ENCODE measurements at regions not wholly inside any gene's neighbourhood (a gene's known extent, or its start where the extent isn't known, plus 50 kb on each side); places are given as distances from the start of the nearest gene placed in this dataset.

GRCh38 chr13:53683608-53684007 is 655.0 kb downstream of the OLFM4 start:
- no peak for DNase-seq (ENCODE audit: low read depth in 2 of 2)

DNA sequence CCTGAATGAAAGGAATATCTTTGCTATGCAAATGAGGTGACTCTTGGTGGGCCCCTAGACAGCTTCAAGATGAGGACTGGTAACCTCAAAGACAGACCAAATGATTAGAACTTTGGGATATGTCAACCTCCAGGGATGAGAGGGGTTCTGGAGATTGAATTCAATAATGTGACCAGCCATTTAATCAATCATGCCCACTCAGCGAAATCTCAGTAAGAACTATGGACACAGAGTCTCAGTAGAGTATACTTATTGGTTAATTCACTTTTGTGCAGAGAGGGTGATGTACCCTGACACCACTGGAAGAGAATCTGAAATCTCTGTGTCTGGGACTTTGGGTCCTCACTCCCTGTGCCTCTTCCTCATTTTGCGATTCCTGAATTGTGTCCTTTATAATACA is 662.8 kb downstream of the OLFM4 start:
- DNase-seq (ENCODE audit: low read depth in 2 of 2): no peak

GRCh38 chr13:53694814-53695532 is 666.4 kb downstream of the OLFM4 start:
- no peak for DNase-seq (ENCODE audit: low read depth in 2 of 2)

DNA sequence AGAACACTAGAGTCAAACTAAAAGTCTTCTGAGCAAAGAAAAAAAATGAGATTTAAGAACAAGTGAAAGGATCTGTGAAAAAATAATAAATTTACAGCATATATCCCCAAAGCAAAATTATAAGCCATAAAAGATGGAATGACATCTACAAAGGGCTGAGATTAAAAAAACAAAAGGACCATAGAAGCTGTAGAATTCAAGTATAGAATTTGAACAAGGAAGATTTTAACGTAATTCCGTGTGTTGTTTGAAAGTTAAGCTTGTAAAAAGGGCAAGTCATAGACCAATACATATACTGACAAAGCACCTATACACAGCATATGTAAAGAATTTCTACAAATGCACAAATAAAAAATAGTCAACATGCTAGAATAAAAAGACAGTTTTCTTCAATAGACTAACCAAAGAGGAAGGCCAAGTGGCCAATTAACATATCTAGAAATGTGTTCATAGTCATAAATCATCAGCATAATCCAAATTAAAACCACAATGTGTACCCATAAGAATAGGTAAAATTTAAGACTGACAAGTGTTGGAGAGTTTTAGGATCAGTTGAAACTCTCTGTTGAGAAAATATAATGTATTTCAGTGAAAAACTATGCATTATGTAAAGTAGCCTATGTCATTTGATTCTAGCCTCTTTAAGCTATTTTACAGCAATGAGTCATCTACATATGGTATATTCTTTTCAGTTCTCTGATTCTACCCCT is 674.9 kb downstream of the OLFM4 start:
- no peak for DNase-seq (ENCODE audit: low read depth in 2 of 2)

- no peak for DNase-seq (ENCODE audit: low read depth in 2 of 2)
Measured at GRCh38 chr13:53719281-53719680, 690.7 kb downstream of the OLFM4 start.

DNA sequence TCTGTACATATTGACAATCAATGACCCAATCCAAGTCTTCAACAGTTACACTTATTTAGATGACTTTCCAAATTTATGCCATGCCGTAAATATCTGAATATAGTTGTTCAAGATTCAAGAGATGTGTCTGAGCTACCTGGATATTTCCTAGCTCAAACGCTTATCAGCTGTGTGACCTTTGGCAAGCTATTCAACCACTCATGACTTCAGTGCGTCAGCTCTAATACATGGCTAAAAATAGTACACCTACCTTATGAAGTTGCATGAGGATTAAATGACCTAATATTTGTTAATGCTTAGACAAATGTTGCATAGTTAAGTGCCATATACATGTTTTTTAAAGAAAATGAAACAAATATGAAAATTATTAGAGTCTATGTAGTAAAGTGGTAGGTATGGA is 704.1 kb downstream of the OLFM4 start:
- DNase-seq (ENCODE audit: low read depth in 2 of 2): no peak

DNA sequence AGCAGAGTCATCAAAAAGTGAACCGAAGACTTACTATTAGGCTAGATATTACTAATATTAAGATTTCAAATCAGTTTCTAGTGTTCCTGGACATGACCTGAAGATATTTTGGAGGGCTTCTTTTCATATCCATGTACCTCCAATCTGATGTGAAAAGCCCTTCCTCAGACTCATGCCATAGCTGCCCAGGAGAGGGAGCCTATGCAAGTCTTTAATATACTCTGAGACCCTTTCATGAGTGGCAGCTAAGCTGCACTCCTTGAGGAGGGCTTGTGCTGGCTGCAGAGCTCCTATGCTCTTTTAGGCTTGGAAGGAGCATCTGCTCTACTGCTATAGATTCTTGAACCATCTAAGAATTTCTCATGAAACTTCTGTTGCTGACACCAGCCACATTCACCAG is 715.3 kb downstream of the OLFM4 start:
- DNase-seq (ENCODE audit: low read depth in 2 of 2): no peak

GRCh38 chr13:53747825-53748224 is 719.2 kb downstream of the OLFM4 start:
- DNase-seq (ENCODE audit: low read depth in 2 of 2): no peak

DNA sequence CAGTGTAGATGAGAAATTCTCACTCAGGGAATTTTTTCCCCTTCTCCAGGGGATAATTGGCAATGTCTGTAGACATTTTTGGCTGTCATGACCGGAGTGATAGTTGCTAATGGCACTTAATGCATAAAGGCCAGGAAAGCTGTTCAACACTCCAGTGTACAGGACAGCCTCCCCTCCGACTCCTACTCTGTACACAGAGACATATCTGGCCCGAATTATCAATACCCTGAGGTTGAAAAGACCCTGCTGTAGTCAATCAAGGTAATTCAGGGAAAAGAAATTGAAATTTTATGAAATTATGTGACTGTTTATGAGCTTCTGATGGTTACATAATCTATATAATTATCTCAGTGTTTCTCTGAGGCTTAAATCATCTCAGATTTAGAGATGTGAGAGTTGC is 720.7 kb downstream of the OLFM4 start:
- no peak for DNase-seq (ENCODE audit: low read depth in 2 of 2)

DNA sequence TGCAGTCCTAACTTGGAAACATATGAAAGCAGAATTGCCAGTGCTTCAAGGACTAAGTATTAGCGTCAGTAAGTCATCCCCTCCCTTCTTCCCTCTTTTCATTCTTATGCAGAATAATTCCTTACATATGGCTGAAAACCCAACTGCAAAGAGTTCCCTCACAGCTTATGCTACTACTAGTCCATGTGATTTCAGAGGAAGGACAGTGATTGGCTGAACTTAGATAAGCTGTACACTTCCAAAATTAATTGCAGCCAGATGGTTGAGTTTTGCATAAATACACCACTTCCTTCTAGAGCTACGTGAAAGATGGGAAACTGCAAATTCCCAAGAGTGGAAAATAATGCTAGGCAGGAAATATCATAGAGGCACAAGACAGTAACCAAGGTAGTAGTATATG is 730.4 kb downstream of the OLFM4 start:
- DNase-seq (ENCODE audit: low read depth in 2 of 2): no peak

- no peak for DNase-seq (ENCODE audit: low read depth in 2 of 2)
Measured at GRCh38 chr13:53775807-53776206, 747.2 kb downstream of the OLFM4 start.

DNA sequence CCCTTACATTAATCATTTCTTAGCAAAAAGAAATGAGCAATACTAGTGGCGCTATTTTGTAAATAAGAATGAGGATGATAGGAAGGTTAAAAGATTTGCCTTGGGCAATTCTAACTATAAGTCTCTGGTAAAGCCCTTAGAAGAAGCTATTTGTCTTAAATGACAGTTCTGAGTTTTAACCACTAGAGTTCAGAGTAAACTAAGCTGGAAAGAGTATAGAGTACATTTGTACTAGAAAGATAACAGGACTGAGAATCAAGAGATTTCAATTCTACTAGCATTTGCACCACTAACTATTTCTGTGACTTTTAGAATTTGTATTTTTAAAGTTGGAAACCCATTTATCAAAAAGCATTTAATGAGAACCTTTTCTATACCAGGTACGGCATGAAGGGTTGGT is 750.3 kb downstream of the OLFM4 start:
- DNase-seq (ENCODE audit: low read depth in 2 of 2): no peak

GRCh38 chr13:53781941-53782340 is 753.3 kb downstream of the OLFM4 start:
- no peak for DNase-seq (ENCODE audit: low read depth in 2 of 2)

DNA sequence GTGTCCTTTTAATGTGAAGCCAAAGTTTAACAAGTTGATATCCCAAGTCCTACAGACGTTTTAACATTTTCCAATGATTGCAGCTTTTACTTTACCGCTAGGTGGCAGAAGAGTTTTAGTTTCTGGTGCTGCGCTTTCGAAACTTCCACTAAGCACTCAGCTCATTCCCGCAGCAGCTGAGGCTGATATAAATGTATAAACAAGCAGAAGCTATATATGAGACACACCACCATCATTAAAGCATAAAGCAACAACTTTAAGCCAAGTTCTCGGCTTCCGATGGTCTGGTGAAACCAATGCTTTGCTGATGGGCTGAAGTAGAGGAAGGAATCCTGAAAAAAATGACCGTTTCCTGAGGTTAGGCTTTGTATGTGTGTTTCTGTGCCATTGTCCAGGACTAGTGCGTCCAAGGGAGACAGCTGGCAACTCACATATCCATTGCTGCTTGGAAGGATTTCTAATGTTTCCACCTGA is 753.9 kb downstream of the OLFM4 start:
- no peak for DNase-seq (ENCODE audit: low read depth in 2 of 2)

DNA sequence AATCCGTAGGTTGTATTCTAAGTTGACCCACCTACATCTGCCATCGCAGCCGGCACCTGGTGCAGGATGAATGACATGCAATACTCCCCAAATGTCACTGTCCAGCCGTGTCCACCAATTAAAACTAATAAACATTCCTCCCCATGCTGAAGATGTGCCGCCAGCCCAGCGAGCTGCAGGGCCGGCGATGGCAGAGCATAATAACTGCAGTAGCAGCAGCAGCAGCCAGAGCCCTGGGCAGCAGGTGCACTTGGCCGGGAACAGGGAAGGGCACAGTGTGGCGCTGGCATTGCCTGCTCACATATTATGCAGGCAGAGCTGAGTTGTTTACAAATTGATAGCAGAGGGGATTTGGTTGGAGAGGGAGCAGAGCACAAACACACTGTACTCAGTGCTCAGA is 754.9 kb downstream of the OLFM4 start:
- no peak for DNase-seq (ENCODE audit: low read depth in 2 of 2)

DNA sequence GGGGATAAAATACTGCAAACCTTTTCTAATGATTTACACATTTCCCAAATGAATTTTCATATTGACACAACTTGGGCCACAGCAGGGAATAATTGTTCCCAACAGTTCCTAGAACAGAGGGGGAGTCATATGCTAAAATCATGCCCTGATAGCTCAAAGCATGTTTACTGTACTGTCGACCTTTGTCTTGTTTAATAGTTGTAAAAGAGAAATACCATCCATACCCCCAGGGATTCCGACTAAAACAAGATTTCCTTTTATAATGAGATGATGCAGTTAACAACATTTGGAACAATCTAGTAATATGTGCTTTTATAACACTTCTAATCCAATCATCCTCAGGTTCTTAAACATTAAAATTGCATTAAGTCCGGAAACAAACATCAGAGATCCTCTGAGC is 759.7 kb downstream of the OLFM4 start:
- no peak for DNase-seq (ENCODE audit: low read depth in 2 of 2)

DNA sequence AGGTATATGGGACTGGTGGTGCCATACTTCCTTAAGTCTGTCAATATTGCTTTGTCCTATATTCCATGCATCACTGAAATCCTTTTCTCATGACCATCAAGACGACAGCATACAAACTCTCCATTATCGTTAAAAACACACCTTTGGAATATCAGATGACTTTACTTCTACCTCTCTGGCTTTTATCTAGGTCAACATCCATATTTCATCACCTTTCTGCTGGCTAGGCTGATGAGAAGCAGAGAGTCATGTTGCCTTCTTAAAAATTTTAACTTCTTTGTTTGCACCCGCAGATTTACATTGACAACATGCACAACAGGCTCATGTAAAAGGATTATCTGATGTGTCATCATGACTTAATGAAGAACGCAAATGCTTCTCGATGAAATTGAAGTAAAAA is 771.4 kb downstream of the OLFM4 start:
- no peak for DNase-seq (ENCODE audit: low read depth in 2 of 2)

GRCh38 chr13:53807251-53807834 is 778.7 kb downstream of the OLFM4 start:
- DNase-seq (ENCODE audit: low read depth in 2 of 2): no peak

GRCh38 chr13:53821632-53822031 is 793.0 kb downstream of the OLFM4 start:
- no peak for DNase-seq (ENCODE audit: low read depth in 2 of 2)

- DNase-seq (ENCODE audit: low read depth in 2 of 2): no peak
Measured at GRCh38 chr13:53822136-53822535, 793.5 kb downstream of the OLFM4 start.

DNA sequence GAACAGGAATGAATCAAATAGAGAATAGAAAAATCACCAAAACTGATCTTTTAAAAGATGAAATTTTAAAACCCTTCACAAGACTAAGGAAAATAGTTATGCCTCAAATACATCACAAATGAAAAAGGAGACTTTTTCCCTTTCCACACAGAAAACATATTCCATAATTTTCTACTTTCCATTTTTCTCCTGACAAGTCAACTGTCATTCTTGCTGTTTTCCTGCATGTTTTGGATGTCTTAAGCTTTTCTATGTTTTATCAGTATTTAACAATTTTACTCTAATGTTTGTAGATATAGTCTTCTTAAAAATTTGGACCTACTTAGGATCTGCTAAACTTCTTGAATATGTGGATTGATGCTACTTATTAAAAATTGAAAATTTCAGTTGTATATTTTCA is 810.8 kb downstream of the OLFM4 start:
- no peak for DNase-seq (ENCODE audit: low read depth in 2 of 2)

- no peak for DNase-seq (ENCODE audit: low read depth in 2 of 2)
Measured at GRCh38 chr13:53844473-53845146, 816.0 kb downstream of the OLFM4 start.

GRCh38 chr13:53847502-53847901 is 818.9 kb downstream of the OLFM4 start:
- DNase-seq (ENCODE audit: low read depth in 2 of 2): no peak

All from stimulated activated CD4-positive, alpha-beta T cell treated with anti-CD3 and anti-CD28 coated beads, Interleukin-4, amount 100 ng/mL, for 48 hours (primary cell).